Colonic mucosa (tissue), 4 donors: ENCODE measurements at regions not wholly inside any gene's neighbourhood (a gene's known extent, or its start where the extent isn't known, plus 50 kb on each side); places are given as distances from the start of the nearest gene placed in this dataset.
"Not testable (repeated sequence)": the region's sequence is repeated elsewhere in the genome, so short reads cannot be mapped to it uniquely, and the experiment has no call there.

Source experiments
- DNase-seq: peaks from one replicate; pipeline ENCODE4 v3.0.0-alpha.2; 2020
- H3K27ac ChIP-seq: fragments of 200-600 bp; one replicate; pipeline ENCODE4 v1.8.0; 2021
- H3K27me3 ChIP-seq: fragments of 200-600 bp; one replicate; pipeline ENCODE4 v1.8.0; 2021
- H3K36me3 ChIP-seq: fragments of 200-600 bp; one replicate; pipeline ENCODE4 v1.8.0; 2021
- H3K4me1 ChIP-seq: fragments of 200-600 bp; one replicate; pipeline ENCODE4 v1.8.0; 2021; ENCODE audit warnings: mild to moderate bottlenecking
- H3K4me3 ChIP-seq: fragments of 200-600 bp; one replicate; pipeline ENCODE4 v1.8.0; 2021
- H3K9ac ChIP-seq, 2 donors: one replicate each; pipeline ENCODE4 v1.7.0; 2013; ENCODE audit warnings: control low read depth in 2 of 2, low read depth in 2 of 2, low read length in 2 of 2
- H3K9me3 ChIP-seq: fragments of 200-600 bp; one replicate; pipeline ENCODE4 v1.8.0; 2021
- intact Hi-C: fragments of 100-400 bp; cut with DNase I; formaldehyde crosslinking; loops from one replicate; pipeline ENCODE4 v1.14.1; 2022
- TF ChIP-seq, protein P1 (sequence below): fragments of 200-600 bp; IDR thresholded peaks from one replicate; pipeline ENCODE4 v1.8.0; 2022; ENCODE audit warnings: antibody characterized with exemption, mild to moderate bottlenecking
- donor health status: healthy.
- donor health status: DM: no; HTN: no; CAD: no.
- donor health status: DM: no; HTN: no; CAD: no.

DNA sequence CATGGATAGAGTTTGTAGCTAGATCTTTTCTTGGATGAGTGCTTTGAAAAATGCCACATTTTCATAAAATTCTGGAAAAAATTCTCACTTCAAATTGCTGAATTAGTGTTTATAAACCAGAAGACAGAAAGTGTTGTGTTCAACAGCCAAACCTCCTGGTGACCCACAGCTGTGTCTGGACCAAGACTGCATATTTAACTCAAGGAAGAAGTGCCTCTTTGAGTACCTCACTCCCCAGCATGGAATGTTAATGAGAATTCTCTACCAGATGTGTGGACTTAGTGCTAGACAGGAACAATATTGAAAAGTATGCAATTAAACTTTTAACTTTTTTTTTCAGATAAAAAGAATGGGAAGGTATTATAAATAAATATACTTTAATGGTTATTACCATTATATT is 609.3 kb downstream of the COL12A1 start:
- DNase-seq = no peak
- Histone ChIP-seq H3K4me1 (no peaks in the 10 kb centered on the region), H3K36me3 (no peaks in the 10 kb centered on the region), H3K9ac (no peak overlapping the region), H3K9me3 (no peaks in the 10 kb centered on the region), H3K27ac (no peak overlapping the region), H3K27me3 (no peaks in the 10 kb centered on the region), H3K4me3 (no peak overlapping the region)
- TF ChIP-seq, protein P1, sequence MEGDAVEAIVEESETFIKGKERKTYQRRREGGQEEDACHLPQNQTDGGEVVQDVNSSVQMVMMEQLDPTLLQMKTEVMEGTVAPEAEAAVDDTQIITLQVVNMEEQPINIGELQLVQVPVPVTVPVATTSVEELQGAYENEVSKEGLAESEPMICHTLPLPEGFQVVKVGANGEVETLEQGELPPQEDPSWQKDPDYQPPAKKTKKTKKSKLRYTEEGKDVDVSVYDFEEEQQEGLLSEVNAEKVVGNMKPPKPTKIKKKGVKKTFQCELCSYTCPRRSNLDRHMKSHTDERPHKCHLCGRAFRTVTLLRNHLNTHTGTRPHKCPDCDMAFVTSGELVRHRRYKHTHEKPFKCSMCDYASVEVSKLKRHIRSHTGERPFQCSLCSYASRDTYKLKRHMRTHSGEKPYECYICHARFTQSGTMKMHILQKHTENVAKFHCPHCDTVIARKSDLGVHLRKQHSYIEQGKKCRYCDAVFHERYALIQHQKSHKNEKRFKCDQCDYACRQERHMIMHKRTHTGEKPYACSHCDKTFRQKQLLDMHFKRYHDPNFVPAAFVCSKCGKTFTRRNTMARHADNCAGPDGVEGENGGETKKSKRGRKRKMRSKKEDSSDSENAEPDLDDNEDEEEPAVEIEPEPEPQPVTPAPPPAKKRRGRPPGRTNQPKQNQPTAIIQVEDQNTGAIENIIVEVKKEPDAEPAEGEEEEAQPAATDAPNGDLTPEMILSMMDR = no peak
- intact Hi-C loops = loop anchor here (10.0 kb wide), 1 partner anchor 182 kb away; no protein-coding TSS in a partner anchor

GRCh38 chr6:74594350-74594749 is 611.5 kb downstream of the COL12A1 start:
- H3K4me3 ChIP-seq, DNase-seq, H3K4me1 ChIP-seq, H3K27me3 ChIP-seq, H3K36me3 ChIP-seq, H3K9ac ChIP-seq, H3K27ac ChIP-seq, H3K9me3 ChIP-seq: not testable (repeated sequence)
- TF ChIP-seq, protein P1 = peak; percentile 18
- intact Hi-C loops = loop anchor here (10.0 kb wide), 1 partner anchor 180 kb away; no protein-coding TSS in a partner anchor

DNA sequence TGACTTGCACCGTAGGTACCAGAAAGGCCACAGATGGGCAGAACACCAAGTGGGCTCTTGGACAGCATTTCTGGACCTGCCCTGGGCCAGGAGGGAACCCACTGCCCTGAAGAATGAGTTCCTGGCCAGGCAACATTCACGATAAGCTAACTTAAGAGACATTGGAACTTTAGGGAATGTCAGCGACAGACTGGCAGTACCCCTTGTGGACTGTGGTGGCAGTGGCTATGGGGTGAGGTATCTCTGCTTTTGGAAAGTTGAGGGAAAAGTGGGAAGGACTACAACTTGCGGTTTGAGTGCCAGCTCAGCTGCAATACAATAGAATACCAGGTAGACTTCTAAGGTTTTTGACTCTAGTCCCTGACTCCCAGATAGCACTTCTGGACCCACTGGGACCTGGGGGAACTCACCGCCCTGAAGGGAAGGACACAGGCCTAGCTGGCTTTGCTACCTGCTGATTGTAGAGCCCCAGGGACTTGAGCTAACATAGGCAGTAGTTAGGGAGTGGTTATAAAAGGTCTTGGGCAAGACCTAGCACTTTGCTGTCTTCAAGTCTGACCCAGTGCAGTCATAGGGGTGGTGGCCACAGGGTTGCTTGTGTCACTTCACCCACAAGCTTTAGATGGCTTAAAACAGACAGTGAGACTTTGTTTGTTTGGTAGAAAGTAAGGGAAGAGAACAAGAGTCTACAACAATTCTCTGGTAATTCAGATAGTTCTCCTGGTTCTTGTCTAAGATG is 617.6 kb downstream of the COL12A1 start:
- Histone ChIP-seq H3K27ac (no peak overlapping the region), H3K9me3 (no peaks in the 10 kb centered on the region), H3K9ac (no peak overlapping the region), H3K4me1 (no peaks in the 10 kb centered on the region), H3K27me3 (no peaks in the 10 kb centered on the region), H3K4me3 (no peak overlapping the region), H3K36me3 (no peaks in the 10 kb centered on the region)
- intact Hi-C loops = no loop called here
- TF ChIP-seq, protein P1 = no peak
- DNase-seq = no peak

DNA sequence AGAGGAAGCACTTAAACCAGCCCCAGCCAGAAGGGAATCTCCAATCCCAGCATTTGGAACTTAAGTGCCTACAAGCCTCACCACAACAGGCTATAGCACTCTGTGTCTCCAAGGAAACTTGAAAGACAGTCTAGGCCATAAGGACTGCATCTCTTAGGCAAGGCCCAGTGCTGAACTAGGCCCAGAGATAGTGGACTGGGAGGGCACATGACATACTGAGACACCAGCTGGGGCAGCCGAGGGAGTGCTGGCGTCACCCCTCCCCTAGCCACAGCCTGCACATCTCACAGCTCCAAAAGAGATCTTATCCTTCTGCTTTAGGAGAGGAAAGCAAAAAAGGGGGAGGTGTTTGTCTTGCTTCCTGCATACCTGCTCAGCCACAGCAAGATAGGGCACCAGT is 618.5 kb downstream of the COL12A1 start:
- TF ChIP-seq, protein P1 = no peak
- no peak for DNase-seq
- Histone ChIP-seq H3K4me1 (no peaks in the 10 kb centered on the region), H3K36me3 (no peaks in the 10 kb centered on the region), H3K27ac (no peak overlapping the region), H3K27me3 (no peaks in the 10 kb centered on the region), H3K9ac (no peak overlapping the region), H3K9me3 (no peaks in the 10 kb centered on the region), H3K4me3 (no peak overlapping the region)
- intact Hi-C loops = no loop called here

DNA sequence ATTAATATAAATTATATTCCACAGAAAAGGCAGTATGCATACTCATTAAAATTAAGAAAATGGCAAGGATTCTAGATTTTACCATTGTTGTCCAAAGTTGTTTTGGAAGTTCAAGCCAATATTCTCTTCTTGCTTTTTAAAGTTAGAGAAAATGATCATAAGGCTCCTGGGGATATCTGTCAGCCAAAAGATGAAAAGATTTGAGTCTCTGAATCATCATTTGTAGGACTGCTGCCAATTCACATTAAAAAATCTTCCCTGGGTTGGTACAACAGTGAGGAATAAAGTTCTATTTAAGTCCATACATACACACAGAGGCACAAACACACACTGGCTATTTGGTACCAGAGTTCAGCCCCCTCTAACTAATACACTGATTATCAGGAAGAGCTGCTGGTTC is 620.1 kb downstream of the COL12A1 start:
- no peaks in the 10 kb centered on the region for H3K27me3 ChIP-seq
- H3K4me3 ChIP-seq = no peak overlapping the region
- H3K9ac ChIP-seq = no peak overlapping the region
- no peak for DNase-seq
- no peaks in the 10 kb centered on the region for H3K9me3 ChIP-seq
- no peaks in the 10 kb centered on the region for H3K36me3 ChIP-seq
- intact Hi-C loops = no loop called here
- TF ChIP-seq, protein P1 = no peak
- H3K27ac ChIP-seq = no peak overlapping the region
- no peaks in the 10 kb centered on the region for H3K4me1 ChIP-seq
